Muscle layer of duodenum (tissue), 2 donors: ENCODE measurements at regions not wholly inside any gene's neighbourhood (a gene's known extent, or its start where the extent isn't known, plus 50 kb on each side); places are given as distances from the start of the nearest gene placed in this dataset.

Experiments used
- H3K27ac ChIP-seq: one replicate; pipeline ENCODE4 v1.7.0; 2013; ENCODE audit warnings: mild to moderate bottlenecking, low read length
- H3K27me3 ChIP-seq: one replicate; pipeline ENCODE4 v1.7.0; 2013; ENCODE audit warnings: low read depth, mild to moderate bottlenecking, control low read depth, low read length
- H3K36me3 ChIP-seq, 2 donors: one replicate each; pipeline ENCODE4 v1.7.0; 2013; ENCODE audit warnings: low read length in 2 of 2, control low read depth in 1 of 2, mild to moderate bottlenecking in 1 of 2; ENCODE audit not compliant: insufficient read depth in 2 of 2, control insufficient read depth in 1 of 2
- H3K4me1 ChIP-seq, 2 donors: one replicate each; pipeline ENCODE4 v1.7.0; 2013; ENCODE audit warnings: low read length in 2 of 2, mild to moderate bottlenecking in 2 of 2, control low read depth in 1 of 2, moderate library complexity in 1 of 2; ENCODE audit not compliant: insufficient read depth in 2 of 2, control insufficient read depth in 1 of 2
- H3K4me3 ChIP-seq, 2 donors: one replicate each; pipeline ENCODE4 v1.7.0; 2013; ENCODE audit warnings: low read length in 2 of 2, low read depth in 1 of 2, mild to moderate bottlenecking in 1 of 2
- H3K9me3 ChIP-seq, 2 donors: one replicate each; pipeline ENCODE4 v1.7.0; 2013; ENCODE audit warnings: low read length in 2 of 2, control low read depth in 1 of 2, mild to moderate bottlenecking in 1 of 2; ENCODE audit not compliant: control insufficient read depth in 1 of 2
- donor health status: healthy.

GRCh38 chr1:56390232-56390867, 189.0 kb downstream of the PLPP3 start:
- Histone ChIP-seq H3K9me3 (no peaks in the 10 kb centered on the region), H3K36me3 (no peaks in the 10 kb centered on the region), H3K27me3 (no peaks in the 10 kb centered on the region), H3K4me1 (no peaks in the 10 kb centered on the region), H3K4me3 (no peak overlapping the region), H3K27ac (no peak overlapping the region)

- no peak overlapping the region for H3K27ac ChIP-seq
- H3K9me3 ChIP-seq, result no peaks in the 10 kb centered on the region
- no peaks in the 10 kb centered on the region for H3K27me3 ChIP-seq
- no peaks in the 10 kb centered on the region for H3K4me1 ChIP-seq
- H3K4me3 ChIP-seq, result no peak overlapping the region
- no peaks in the 10 kb centered on the region for H3K36me3 ChIP-seq
Observed at GRCh38 chr1:56389813-56390212, 189.6 kb downstream of the PLPP3 start.

- no peak overlapping the region for H3K27ac ChIP-seq
- H3K4me3 ChIP-seq, result no peak overlapping the region
- H3K36me3 ChIP-seq, result no peaks in the 10 kb centered on the region
- H3K27me3 ChIP-seq, result no peaks in the 10 kb centered on the region
- H3K4me1 ChIP-seq, result no peaks in the 10 kb centered on the region
- H3K9me3 ChIP-seq, result no peaks in the 10 kb centered on the region
Observed at GRCh38 chr1:56387071-56387740, 192.2 kb downstream of the PLPP3 start.

GRCh38 chr1:56385314-56385713, 194.0 kb downstream of the PLPP3 start:
- no peaks in the 10 kb centered on the region for H3K9me3 ChIP-seq
- no peaks in the 10 kb centered on the region for H3K27me3 ChIP-seq
- H3K27ac ChIP-seq, result no peak overlapping the region
- H3K4me3 ChIP-seq, result no peak overlapping the region
- H3K36me3 ChIP-seq, result no peaks in the 10 kb centered on the region
- peaks cover 0 to 8% of the 10 kb centered on the region in 2 donors for H3K4me1 ChIP-seq

GRCh38 chr1:56382929-56383328, 196.4 kb downstream of the PLPP3 start:
- no peak overlapping the region for H3K27ac ChIP-seq
- H3K9me3 ChIP-seq, result no peaks in the 10 kb centered on the region
- peaks cover 0 to 14% of the 10 kb centered on the region in 2 donors for H3K4me1 ChIP-seq
- H3K4me3 ChIP-seq, result no peak overlapping the region
- H3K36me3 ChIP-seq, result no peaks in the 10 kb centered on the region
- no peaks in the 10 kb centered on the region for H3K27me3 ChIP-seq

- Histone ChIP-seq H3K4me1 (peaks cover 5 to 37% of the 10 kb centered on the region in 2 donors), H3K27me3 (no peaks in the 10 kb centered on the region), H3K36me3 (no peaks in the 10 kb centered on the region), H3K4me3 (no peak overlapping the region), H3K27ac (no peak overlapping the region), H3K9me3 (no peaks in the 10 kb centered on the region)
Observed at GRCh38 chr1:56380531-56380930, 198.8 kb downstream of the PLPP3 start.

GRCh38 chr1:56378341-56379070, 200.9 kb downstream of the PLPP3 start:
- no peak overlapping the region for H3K27ac ChIP-seq

GRCh38 chr1:56377431-56377830, 201.9 kb downstream of the PLPP3 start:
- H3K4me3 ChIP-seq, result no peak overlapping the region
- H3K4me1 ChIP-seq, result peaks cover 5 to 58% of the 10 kb centered on the region in 2 donors
- H3K27me3 ChIP-seq, result no peaks in the 10 kb centered on the region
- no peaks in the 10 kb centered on the region for H3K36me3 ChIP-seq
- no peak overlapping the region for H3K27ac ChIP-seq
- H3K9me3 ChIP-seq, result no peaks in the 10 kb centered on the region

More at GRCh38 chr1:56378341-56379070, 200.9 kb downstream of the PLPP3 start:
- Histone ChIP-seq H3K36me3 (no peaks in the 10 kb centered on the region), H3K9me3 (no peaks in the 10 kb centered on the region), H3K4me1 (peaks cover 5 to 57% of the 10 kb centered on the region in 2 donors), H3K4me3 (no peak overlapping the region), H3K27me3 (no peaks in the 10 kb centered on the region)

GRCh38 chr1:56376188-56376984, 203.0 kb downstream of the PLPP3 start:
- Histone ChIP-seq H3K9me3 (no peaks in the 10 kb centered on the region), H3K36me3 (no peaks in the 10 kb centered on the region), H3K4me3 (no peak overlapping the region), H3K27me3 (no peaks in the 10 kb centered on the region), H3K4me1 (peaks cover 5 to 58% of the 10 kb centered on the region in 2 donors), H3K27ac (no peak overlapping the region)

GRCh38 chr1:56375326-56375804, 204.0 kb downstream of the PLPP3 start:
- no peaks in the 10 kb centered on the region for H3K9me3 ChIP-seq
- no peaks in the 10 kb centered on the region for H3K36me3 ChIP-seq
- peaks cover 5 to 51% of the 10 kb centered on the region in 2 donors for H3K4me1 ChIP-seq
- H3K27ac ChIP-seq, result no peak overlapping the region
- H3K27me3 ChIP-seq, result no peaks in the 10 kb centered on the region
- no peak overlapping the region for H3K4me3 ChIP-seq
